Cardiac muscle cell (in vitro differentiated cells and primary cell): ENCODE measurements at regions not wholly inside any gene's neighbourhood (a gene's known extent, or its start where the extent isn't known, plus 50 kb on each side); places are given as distances from the start of the nearest gene placed in this dataset.

ENCODE experiments used
- DNase-seq, 2 donors: peaks; one replicate each; pipeline versions ENCODE4 v3.0.0 to v3.0.0-alpha.2; 2010 to 2017; ENCODE audit warnings: low read depth in 1 of 2, low spot score in 1 of 2
- H3K27ac ChIP-seq: fragments of 200-600 bp; sonication (generic); 2 replicates; pipeline ENCODE4 v1.5.1; 2016
- H3K27me3 ChIP-seq: fragments of 200-600 bp; sonication (generic); 2 replicates; pipeline ENCODE4 v1.6.0; 2016; ENCODE audit warnings: control low read depth
- H3K36me3 ChIP-seq: fragments of 200-600 bp; sonication (generic); 2 replicates; pipeline ENCODE4 v1.5.1; 2016; ENCODE audit warnings: control low read depth
- H3K4me1 ChIP-seq: fragments of 200-600 bp; sonication (generic); 2 replicates; pipeline ENCODE4 v1.8.1; 2017; ENCODE audit warnings: low read depth, mild to moderate bottlenecking, mixed run types
- H3K4me3 ChIP-seq: fragments of 200-600 bp; sonication (generic); 2 replicates; pipeline ENCODE4 v1.5.1; 2016; ENCODE audit warnings: mild to moderate bottlenecking
- H3K9me3 ChIP-seq: fragments of 200-600 bp; sonication (generic); 2 replicates; pipeline ENCODE4 v1.5.1; 2017; ENCODE audit warnings: low read depth, mild to moderate bottlenecking, control low read depth
- CTCF ChIP-seq: IDR thresholded peaks from 2 replicates; pipeline ENCODE4 v1.5.1; 2012; ENCODE audit warnings: low read depth, mild to moderate bottlenecking, low read length

GRCh38 chr10:91034042-91034441, 113.2 kb upstream of the ANKRD1 start:
- no peak for DNase-seq
- H3K4me3 ChIP-seq: no peak overlapping the region
- H3K36me3 ChIP-seq: no peaks in the 10 kb centered on the region
- TF ChIP-seq CTCF: no peak
- H3K9me3 ChIP-seq: no peaks in the 10 kb centered on the region
- no peak overlapping the region for H3K27ac ChIP-seq
- peaks cover 3% of the 10 kb centered on the region for H3K4me1 ChIP-seq
- no peaks in the 10 kb centered on the region for H3K27me3 ChIP-seq

GRCh38 chr10:91034494-91035159, 113.7 kb upstream of the ANKRD1 start:
- TF ChIP-seq CTCF: no peak
- Histone ChIP-seq H3K9me3 (no peaks in the 10 kb centered on the region), H3K36me3 (no peaks in the 10 kb centered on the region), H3K27ac (no peak overlapping the region), H3K4me1 (peaks cover 3% of the 10 kb centered on the region), H3K27me3 (no peaks in the 10 kb centered on the region), H3K4me3 (no peak overlapping the region)
- peak in 1 of 2 donors; percentile 91 for DNase-seq

- no peak for TF ChIP-seq CTCF
- no peaks in the 10 kb centered on the region for H3K9me3 ChIP-seq
- no peaks in the 10 kb centered on the region for H3K27me3 ChIP-seq
- H3K4me1 ChIP-seq: peaks cover 3% of the 10 kb centered on the region
- DNase-seq: no peak
- no peak overlapping the region for H3K4me3 ChIP-seq
- H3K36me3 ChIP-seq: no peaks in the 10 kb centered on the region
- no peak overlapping the region for H3K27ac ChIP-seq
These were observed 114.9 kb upstream of the ANKRD1 start for GRCh38 chr10:91035650-91036292.

- Histone ChIP-seq H3K27me3 (no peaks in the 10 kb centered on the region), H3K4me1 (peaks cover 4% of the 10 kb centered on the region), H3K4me3 (no peak overlapping the region), H3K9me3 (no peaks in the 10 kb centered on the region), H3K36me3 (no peaks in the 10 kb centered on the region), H3K27ac (no peak overlapping the region)
- DNase-seq: peak in 1 of 2 donors; percentile 53
- no peak for TF ChIP-seq CTCF
These were observed 116.0 kb upstream of the ANKRD1 start for GRCh38 chr10:91036807-91037411.

DNA sequence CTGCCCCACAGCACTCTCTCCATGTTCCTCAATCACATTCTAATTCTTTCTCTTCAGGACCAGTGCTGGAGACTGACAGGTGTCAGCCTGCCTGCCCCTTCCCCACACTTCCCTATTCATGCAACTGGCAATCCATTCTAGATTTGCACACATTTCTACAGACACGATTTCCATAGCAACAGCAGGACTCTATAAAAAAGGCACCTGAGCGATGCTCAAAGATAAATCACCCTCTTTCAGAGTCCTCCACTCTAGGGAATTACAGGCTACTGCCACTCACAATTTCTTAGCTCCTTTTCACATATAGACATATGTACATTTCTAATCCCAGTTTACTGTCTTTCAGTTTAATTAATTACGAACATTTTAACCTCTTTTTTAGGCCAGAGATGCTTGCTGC, 118.1 kb upstream of the ANKRD1 start:
- H3K27me3 ChIP-seq: no peaks in the 10 kb centered on the region
- H3K4me1 ChIP-seq: peaks cover 7% of the 10 kb centered on the region
- H3K9me3 ChIP-seq: no peaks in the 10 kb centered on the region
- TF ChIP-seq CTCF: no peak
- no peak overlapping the region for H3K4me3 ChIP-seq
- DNase-seq: no peak
- no peak overlapping the region for H3K27ac ChIP-seq
- no peaks in the 10 kb centered on the region for H3K36me3 ChIP-seq
